A549 (cell line): ENCODE measurements at regions not wholly inside any gene's neighbourhood (a gene's known extent, or its start where the extent isn't known, plus 50 kb on each side); places are given as distances from the start of the nearest gene placed in this dataset.

Experiments used
- ATAC-seq, 2 experiments: fragments of 200-7000 bp in 1 of 2; fragments of >200 bp in 1 of 2; cut with Nextera tagmentation in 1 of 2; cut with Tn5 transposase in 1 of 2; 3 replicates each; pipeline versions ENCODE4 v1.8.0 to v1.9.1; 2018 to 2020; ENCODE audit warnings: mild to moderate bottlenecking in 1 of 2, moderate library complexity in 1 of 2
- CTCF ChIA-PET: fragments of 300-600 bp; sonication (Branson Sonifier 250); formaldehyde crosslinking; extraction: SDS; loops from one replicate; lab custom pipeline; 2021; ENCODE audit warnings: antibody characterized with exemption, inconsistent platforms; lab: Yijun Ruan, JAX
- POLR2A ChIA-PET: fragments of 350-600 bp; formaldehyde crosslinking; extraction: SDS; loops from one replicate; lab custom pipeline; 2021; ENCODE audit warnings: antibody characterized with exemption, inconsistent platforms; lab: Yijun Ruan, JAX
- DNase-seq, 2 experiments: peaks; one replicate each; pipeline versions ENCODE4 v3.0.0 to v3.0.0-alpha.2; 2011 to 2016; ENCODE audit warnings: low read depth in 1 of 2, low spot score in 1 of 2
- FAIRE-seq: peaks from 2 replicates; lab custom pipeline; 2011; peaks lifted over from hg19 to GRCh38; lab: Jason Lieb, UNC
- H3K27ac ChIP-seq, 2 experiments: fragments of >200 bp; sonication (Bioruptor Twin); formaldehyde crosslinking; 3 replicates each; pipeline ENCODE4 v1.5.1; 2016 to 2017
- H3K4me1 ChIP-seq: fragments of >200 bp; sonication (Bioruptor Twin); formaldehyde crosslinking; 3 replicates; pipeline ENCODE4 v1.6.1; 2016
- H3K4me2 ChIP-seq: fragments of >200 bp; sonication (Bioruptor Twin); formaldehyde crosslinking; 3 replicates; pipeline ENCODE4 v1.6.1; 2016
- H3K4me3 ChIP-seq: fragments of >200 bp; sonication (Bioruptor Twin); formaldehyde crosslinking; 3 replicates; pipeline ENCODE4 v1.5.1; 2016
- H3K9me3 ChIP-seq: fragments of >200 bp; sonication (Bioruptor Twin); formaldehyde crosslinking; 3 replicates; pipeline ENCODE4 v1.6.1; 2016
- ATOH8 ChIP-seq: fragments of 250-450 bp; sonication (Bioruptor Pico); IDR thresholded peaks from 2 replicates; pipeline ENCODE4 v1.5.0; 2020; ENCODE audit warnings: low read depth, mild to moderate bottlenecking, moderate library complexity
- BCL3 ChIP-seq: fragments of >200 bp; sonication (Bioruptor Twin); formaldehyde crosslinking; IDR thresholded peaks from 3 replicates; pipeline ENCODE4 v1.6.1; 2016
- CBX8 ChIP-seq: fragments of 200-600 bp; sonication (generic); IDR thresholded peaks from 2 replicates; pipeline ENCODE4 v1.6.1; 2016
- CEBPB ChIP-seq, 2 experiments: fragments of >200 bp in 1 of 2; sonication (Bioruptor Twin) in 1 of 2; formaldehyde crosslinking in 1 of 2; IDR thresholded peaks; 2 replicates each; pipeline ENCODE4 v1.6.1; 2012 to 2016
- CHD2 ChIP-seq: fragments of 150-350 bp; IDR thresholded peaks from 2 replicates; pipeline ENCODE4 v1.6.1; 2014; ENCODE audit warnings: low read length; ENCODE audit not compliant: partially characterized antibody
- EHF ChIP-seq: fragments of 250-450 bp; sonication (Bioruptor Pico); IDR thresholded peaks from 2 replicates; pipeline ENCODE4 v1.5.0; 2020; ENCODE audit warnings: mild to moderate bottlenecking
- EHMT2 ChIP-seq: fragments of 200-600 bp; sonication (generic); IDR thresholded peaks from 2 replicates; pipeline ENCODE4 v1.6.1; 2016; ENCODE audit warnings: antibody characterized with exemption, low read depth, mild to moderate bottlenecking, moderate library complexity
- ELK1 ChIP-seq: fragments of 150-350 bp; IDR thresholded peaks from 2 replicates; pipeline ENCODE4 v1.6.1; 2014; ENCODE audit warnings: low read depth, mild to moderate bottlenecking, low read length
- FOSB ChIP-seq: fragments of 250-450 bp; sonication (Bioruptor Pico); IDR thresholded peaks from 2 replicates; pipeline ENCODE4 v1.5.0; 2020; ENCODE audit warnings: mild to moderate bottlenecking, moderate library complexity
- FOXS1 ChIP-seq: fragments of 250-450 bp; sonication (Bioruptor Pico); IDR thresholded peaks from 2 replicates; pipeline ENCODE4 v1.5.0; 2020; ENCODE audit warnings: mild to moderate bottlenecking, moderate library complexity
- GATA3 ChIP-seq: IDR thresholded peaks from 2 replicates; pipeline ENCODE4 v1.6.1; 2012; ENCODE audit warnings: borderline replicate concordance
- HES2 ChIP-seq: fragments of >200 bp; sonication (Bioruptor Twin); formaldehyde crosslinking; IDR thresholded peaks from 2 replicates; pipeline ENCODE4 v1.6.1; 2016
- HOXA7 ChIP-seq: fragments of 250-450 bp; sonication (Bioruptor Pico); IDR thresholded peaks from 2 replicates; pipeline ENCODE4 v1.5.0; 2020; ENCODE audit warnings: mild to moderate bottlenecking, moderate library complexity
- KDM5A ChIP-seq: fragments of 200-600 bp; sonication (generic); IDR thresholded peaks from 2 replicates; pipeline ENCODE4 v1.6.1; 2016; ENCODE audit warnings: antibody characterized with exemption, mild to moderate bottlenecking
- MAFK ChIP-seq: fragments of 450-650 bp; IDR thresholded peaks from 2 replicates; pipeline ENCODE4 v1.6.1; 2014; ENCODE audit not compliant: partially characterized antibody
- MAX ChIP-seq: IDR thresholded peaks from 2 replicates; pipeline ENCODE4 v1.6.1; 2012
- NFE2L2 ChIP-seq: fragments of 150-350 bp; conservative IDR thresholded peaks from 2 replicates; pipeline ENCODE4 v1.6.1; 2014; ENCODE audit warnings: low read length
- NPAS2 ChIP-seq: fragments of 250-450 bp; sonication (Bioruptor Pico); IDR thresholded peaks from 2 replicates; pipeline ENCODE4 v1.8.0; 2022; ENCODE audit warnings: mild to moderate bottlenecking, moderate library complexity, borderline replicate concordance
- RARB ChIP-seq: fragments of 250-450 bp; sonication (Bioruptor Pico); IDR thresholded peaks from 2 replicates; pipeline ENCODE4 v1.8.0; 2021; ENCODE audit warnings: mild to moderate bottlenecking, moderate library complexity
- RFX5 ChIP-seq: fragments of 450-650 bp; IDR thresholded peaks from 2 replicates; pipeline ENCODE4 v1.7.1; 2014; ENCODE audit warnings: antibody characterized with exemption, mild to moderate bottlenecking, moderate library complexity
- SMC3 ChIP-seq: fragments of >200 bp; sonication (Bioruptor Twin); formaldehyde crosslinking; IDR thresholded peaks from 3 replicates; pipeline ENCODE4 v1.6.1; 2018; ENCODE audit warnings: inconsistent platforms
- TP53 ChIP-seq: fragments of 250-450 bp; sonication (Bioruptor Pico); IDR thresholded peaks from 2 replicates; pipeline ENCODE4 v1.5.0; 2021; ENCODE audit warnings: mild to moderate bottlenecking, moderate library complexity
- USF2 ChIP-seq: fragments of 450-650 bp; IDR thresholded peaks from 2 replicates; pipeline ENCODE4 v1.6.1; 2014; ENCODE audit warnings: antibody characterized with exemption
- ZFP36 ChIP-seq: fragments of 450-650 bp; IDR thresholded peaks from 2 replicates; pipeline ENCODE4 v1.6.1; 2014; ENCODE audit warnings: borderline replicate concordance; ENCODE audit not compliant: partially characterized antibody
- ZNF302 ChIP-seq: fragments of 250-450 bp; sonication (Bioruptor Pico); IDR thresholded peaks from 2 replicates; pipeline ENCODE4 v1.9.0; 2021; ENCODE audit warnings: inconsistent platforms, mild to moderate bottlenecking, moderate library complexity
- WGBS: methylation state at CpG from one replicate; pipeline ENCODE4 v1.1.6; 2017; ENCODE audit errors: missing lambda C conversion rate; 5-methylcytosine and 5-hydroxymethylcytosine counted together

- Histone ChIP-seq H3K4me1 (no peaks in the 10 kb centered on the region), H3K4me2 (no peak overlapping the region), H3K4me3 (no peak overlapping the region), H3K9me3 (no peaks in the 10 kb centered on the region), H3K27ac (no peak overlapping the region)
- DNase-seq = no peak
- FAIRE-seq = no peak
- ATAC-seq = no peak
- ChIA-PET POLR2A (interaction anchor here (1.3 kb wide), 1 partner anchor 123 kb away, joined by 3 read pairs; no protein-coding TSS in a partner anchor), CTCF (interaction anchor here (1.1 kb wide), 2 partner anchors 10 to 38 kb away, joined by 3 read pairs; no protein-coding TSS in a partner anchor)
- 48% methylated on average over 1 of the region's 1 CpG for WGBS
- no peak for TF ChIP-seq TP53 (CRISPR knock-in tag)
- no peak for TF ChIP-seq ATOH8 (CRISPR knock-in tag)
- no peak for TF ChIP-seq EHF (CRISPR knock-in tag)
- no peak for TF ChIP-seq CEBPB (IDR thresholded peaks at IDR 0.05)
- no peak for TF ChIP-seq NFE2L2
- no peak for TF ChIP-seq MAFK
- TF ChIP-seq BCL3 = no peak
- no peak for TF ChIP-seq SMC3
- no peak for TF ChIP-seq CBX8
Measured at GRCh38 chr2:19224486-19224885, 133.9 kb downstream of the OSR1 start.

- ATAC-seq = no peak
- no peaks in the 10 kb centered on the region for H3K4me1 ChIP-seq
- POLR2A ChIA-PET = interaction anchor here (1.3 kb wide), 1 partner anchor 124 kb away, joined by 3 read pairs; no protein-coding TSS in a partner anchor
- H3K27ac ChIP-seq = no peak overlapping the region
- no peaks in the 10 kb centered on the region for H3K9me3 ChIP-seq
- TF ChIP-seq NPAS2 (CRISPR knock-in tag) = no peak
- no peak for TF ChIP-seq HES2
- TF ChIP-seq CHD2 = no peak
- H3K4me3 ChIP-seq = no peak overlapping the region
- WGBS = 74% methylated on average over 5 of the region's 5 CpGs
- CTCF ChIA-PET = interaction anchor here (1.1 kb wide), 2 partner anchors 10 to 38 kb away, joined by 3 read pairs; no protein-coding TSS in a partner anchor
- FAIRE-seq = no peak
- no peak for DNase-seq
- H3K4me2 ChIP-seq = no peak overlapping the region
Measured at GRCh38 chr2:19224011-19224410, 134.4 kb downstream of the OSR1 start.

- TF ChIP-seq USF2 (no peak), SMC3 (no peak), RFX5 (no peak), FOSB (CRISPR knock-in tag) (no peak), GATA3 (no peak), ATOH8 (CRISPR knock-in tag) (no peak)
- TF ChIP-seq, all 56 proteins: peak for 0
- Histone ChIP-seq H3K27ac (no peak overlapping the region), H3K4me1 (no peaks in the 10 kb centered on the region), H3K4me3 (no peak overlapping the region), H3K9me3 (no peaks in the 10 kb centered on the region), H3K4me2 (no peak overlapping the region)
- DNase-seq (no peak), FAIRE-seq (no peak), ATAC-seq (no peak)
- CTCF ChIA-PET = no interaction called here
- POLR2A ChIA-PET = no interaction called here
- WGBS = 77% methylated on average over 2 of the region's 2 CpGs
Measured at GRCh38 chr2:19219060-19219459, 139.4 kb downstream of the OSR1 start.

- no peaks in the 10 kb centered on the region for H3K4me1 ChIP-seq
- no peak overlapping the region for H3K27ac ChIP-seq
- ChIA-PET CTCF (interaction anchor here (0.7 kb wide), 1 partner anchor 347 kb away, joined by 3 read pairs; no protein-coding TSS in a partner anchor), POLR2A (no interaction called here)
- H3K4me3 ChIP-seq = no peak overlapping the region
- no peaks in the 10 kb centered on the region for H3K9me3 ChIP-seq
- FAIRE-seq (no peak), DNase-seq (no peak), ATAC-seq (no peak)
- WGBS = 66% methylated on average over 2 of the region's 2 CpGs
- H3K4me2 ChIP-seq = no peak overlapping the region
- TF ChIP-seq NPAS2 (CRISPR knock-in tag) = no peak
- no peak for TF ChIP-seq FOXS1 (CRISPR knock-in tag)
- TF ChIP-seq ELK1 = no peak
- no peak for TF ChIP-seq HOXA7 (CRISPR knock-in tag)
- TF ChIP-seq MAX = no peak
- TF ChIP-seq KDM5A = no peak
- no peak for TF ChIP-seq RARB (CRISPR knock-in tag)
- no peak for TF ChIP-seq EHMT2
- no peak for TF ChIP-seq MAFK
- no peak for TF ChIP-seq ZNF302 (CRISPR knock-in tag)
- no peak for TF ChIP-seq BCL3
- TF ChIP-seq ZFP36 = no peak
Measured at GRCh38 chr2:19218166-19218565, 140.3 kb downstream of the OSR1 start.
